Adrenal gland (tissue), 5 donors: ENCODE measurements at regions not wholly inside any gene's neighbourhood (a gene's known extent, or its start where the extent isn't known, plus 50 kb on each side); places are given as distances from the start of the nearest gene placed in this dataset.

Source experiments
- CTCF ChIP-seq, 6 experiments: fragments of 450-650 bp in 4 of 6; fragments of 200-600 bp in 2 of 6; sonication (generic) in 1 of 6; IDR thresholded peaks; 1 replicate in 5 of 6; 2 replicates in 1 of 6; pipeline versions ENCODE4 v1.5.1 to v1.8.0; 2016 to 2021; ENCODE audit warnings: antibody characterized with exemption in 6 of 6, mild to moderate bottlenecking in 2 of 6, moderate library complexity in 1 of 6
- POLR2A ChIP-seq, 2 donors: fragments of 450-650 bp; IDR thresholded peaks; one replicate each; pipeline ENCODE4 v1.6.1; 2017; ENCODE audit warnings: antibody characterized with exemption in 2 of 2, mild to moderate bottlenecking in 2 of 2, moderate library complexity in 1 of 2
- donor health status: DM: no; HTN: no; CAD: no.

GRCh38 chr12:105832806-105833205 is 305.9 kb downstream of the NUAK1 start:
- no peak for TF ChIP-seq POLR2A (IDR thresholded peaks at IDR 0.05)
- no peak for TF ChIP-seq CTCF (IDR thresholded peaks at IDR 0.05)
